ENCODE measurements at regions not wholly inside any gene's neighbourhood (a gene's known extent, or its start where the extent isn't known, plus 50 kb on each side); places are given as distances from the start of the nearest gene placed in this dataset.

DNA sequence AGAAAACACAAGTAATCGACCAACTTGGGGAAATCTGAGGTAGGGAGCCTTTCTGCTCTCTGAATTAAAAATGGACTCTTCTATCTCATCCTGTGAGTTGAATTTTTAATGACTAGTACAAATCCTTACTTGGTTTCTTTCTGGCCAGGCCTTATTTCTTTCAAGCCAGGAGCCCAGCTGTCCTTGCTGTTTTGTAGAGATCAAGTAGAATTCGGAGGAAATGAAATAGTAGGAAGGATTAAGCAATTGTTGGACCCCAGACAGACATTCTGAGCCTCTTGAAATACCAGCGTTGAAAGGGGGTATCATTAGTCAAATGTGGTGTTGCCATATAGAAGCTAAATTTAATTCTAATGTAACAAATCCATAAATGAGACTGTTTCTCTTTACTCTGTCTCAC, 53.7 kb upstream of the SMIM15 start:
- Histone ChIP-seq H2AFZ (ENCODE audit: low read length) (no peak overlapping the region), H3K27ac (replicated peaks; ENCODE audit: low read length) (no peak overlapping the region), H3K14ac (ENCODE audit: low read length) (no peak overlapping the region), H3K36me3 (replicated peaks in 1 of 2; ENCODE audit: control insufficient read depth in 2 of 2, insufficient read depth in 2 of 2, low read length in 2 of 2) (no peaks in the 10 kb centered on the region), H3K79me1 (ENCODE audit: low read depth, low read length) (no peaks in the 10 kb centered on the region), H2AK5ac (ENCODE audit: low read depth, low read length) (no peak overlapping the region), H3K27me3 (ENCODE audit: control insufficient read depth in 3 of 3, insufficient read depth in 3 of 3, low read depth in 1 of 3, low read length in 3 of 3) (peaks cover 0 to 17% (median 0%) of the 10 kb centered on the region in 3 experiments), H3K4ac (ENCODE audit: low read length) (no peak overlapping the region), H4K8ac (ENCODE audit: low read depth, low read length) (no peak overlapping the region), H3K4me3 (ENCODE audit: low read length in 2 of 2) (no peak overlapping the region), H3K23ac (ENCODE audit: low read depth, low read length, poor library complexity) (no peak overlapping the region), H3K18ac (ENCODE audit: low read length) (no peak overlapping the region), H2BK12ac (ENCODE audit: low read length) (no peak overlapping the region), H3K9ac (ENCODE audit: low read depth, low read length, poor library complexity) (no peak overlapping the region), H3K4me1 (ENCODE audit: control insufficient read depth in 2 of 2, insufficient read depth in 1 of 2, low read depth in 1 of 2, low read length in 2 of 2) (no peaks in the 10 kb centered on the region), H4K91ac (ENCODE audit: low read depth, low read length, poor library complexity) (no peak overlapping the region), H2BK15ac (ENCODE audit: low read length) (no peak overlapping the region), H3K4me2 (ENCODE audit: insufficient read depth, low read length, poor library complexity, severe bottlenecking) (no peak overlapping the region), H2BK120ac (ENCODE audit: low read depth, low read length) (no peak overlapping the region), H3K9me3 (replicated peaks in 1 of 2; ENCODE audit: control insufficient read depth in 2 of 2, insufficient read depth in 1 of 2, low read depth in 1 of 2, low read length in 2 of 2) (no peaks in the 10 kb centered on the region), H2BK5ac (ENCODE audit: low read length) (no peak overlapping the region)
- no peak for DNase-seq (ENCODE audit: low spot score)
- no CpG with 5 or more reads among the region's 3 CpGs for WGBS, 2 donors (ENCODE audit: extremely low coverage in 2 of 2, insufficient read length in 2 of 2, insufficient replicate concordance in 1 of 2)

DNA sequence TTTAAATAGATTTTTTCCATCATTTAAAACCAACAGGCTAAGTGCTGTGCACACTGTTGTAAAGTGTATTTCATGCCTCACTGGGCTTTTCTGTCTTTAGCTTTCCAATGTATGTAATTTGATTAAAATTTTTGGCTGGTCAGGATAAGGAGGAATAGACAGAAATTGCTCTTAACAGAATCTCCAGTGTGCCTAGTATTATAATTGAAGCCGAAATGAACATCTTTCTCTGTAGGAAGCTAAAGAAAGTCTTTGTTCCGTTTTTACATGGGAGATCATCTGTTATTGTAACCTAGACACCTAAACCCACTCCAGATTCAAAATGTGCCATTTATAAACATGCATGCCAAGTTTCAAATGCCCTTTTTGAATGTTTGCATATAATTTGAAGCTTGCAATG, 54.5 kb upstream of the SMIM15 start:
- H2BK15ac ChIP-seq (ENCODE audit: low read length), result no peak overlapping the region
- H3K79me1 ChIP-seq (ENCODE audit: low read depth, low read length), result no peaks in the 10 kb centered on the region
- H3K4me1 ChIP-seq (ENCODE audit: control insufficient read depth in 2 of 2, insufficient read depth in 1 of 2, low read depth in 1 of 2, low read length in 2 of 2), result no peaks in the 10 kb centered on the region
- H3K27me3 ChIP-seq (ENCODE audit: control insufficient read depth in 3 of 3, insufficient read depth in 3 of 3, low read depth in 1 of 3, low read length in 3 of 3), result peaks cover 0 to 12% (median 0%) of the 10 kb centered on the region in 3 experiments
- H2AK5ac ChIP-seq (ENCODE audit: low read depth, low read length), result no peak overlapping the region
- no peak overlapping the region for H2BK5ac ChIP-seq (ENCODE audit: low read length)
- H2BK12ac ChIP-seq (ENCODE audit: low read length), result no peak overlapping the region
- no peak overlapping the region for H3K18ac ChIP-seq (ENCODE audit: low read length)
- no peak overlapping the region for H4K91ac ChIP-seq (ENCODE audit: low read depth, low read length, poor library complexity)
- no peak overlapping the region for H3K23ac ChIP-seq (ENCODE audit: low read depth, low read length, poor library complexity)
- no peak overlapping the region for H2BK120ac ChIP-seq (ENCODE audit: low read depth, low read length)
- H3K14ac ChIP-seq (ENCODE audit: low read length), result no peak overlapping the region
- H3K4me3 ChIP-seq (ENCODE audit: low read length in 2 of 2), result no peak overlapping the region
- no peaks in the 10 kb centered on the region for H3K36me3 ChIP-seq (replicated peaks in 1 of 2; ENCODE audit: control insufficient read depth in 2 of 2, insufficient read depth in 2 of 2, low read length in 2 of 2)
- DNase-seq (ENCODE audit: low spot score), result no peak
- H3K4ac ChIP-seq (ENCODE audit: low read length), result no peak overlapping the region
- H4K8ac ChIP-seq (ENCODE audit: low read depth, low read length), result no peak overlapping the region
- no peak overlapping the region for H3K9ac ChIP-seq (ENCODE audit: low read depth, low read length, poor library complexity)
- no peak overlapping the region for H3K27ac ChIP-seq (replicated peaks; ENCODE audit: low read length)
- peaks cover 0 to under 1% of the 10 kb centered on the region in 2 donors for H3K9me3 ChIP-seq (replicated peaks in 1 of 2; ENCODE audit: control insufficient read depth in 2 of 2, insufficient read depth in 1 of 2, low read depth in 1 of 2, low read length in 2 of 2)
- no peak overlapping the region for H2AFZ ChIP-seq (ENCODE audit: low read length)
- H3K4me2 ChIP-seq (ENCODE audit: insufficient read depth, low read length, poor library complexity, severe bottlenecking), result no peak overlapping the region
- WGBS, 2 donors (ENCODE audit: extremely low coverage in 2 of 2, insufficient read length in 2 of 2, insufficient replicate concordance in 1 of 2), result no CpG with 5 or more reads among the region's 2 CpGs

GRCh38 chr5:61217214-61217613, 54.9 kb upstream of the SMIM15 start:
- no peak overlapping the region for H3K18ac ChIP-seq (ENCODE audit: low read length)
- no peak overlapping the region for H2AK5ac ChIP-seq (ENCODE audit: low read depth, low read length)
- no peak for DNase-seq (ENCODE audit: low spot score)
- H2AFZ ChIP-seq (ENCODE audit: low read length), result no peak overlapping the region
- H3K4me1 ChIP-seq (ENCODE audit: control insufficient read depth in 2 of 2, insufficient read depth in 1 of 2, low read depth in 1 of 2, low read length in 2 of 2), result no peaks in the 10 kb centered on the region
- H4K91ac ChIP-seq (ENCODE audit: low read depth, low read length, poor library complexity), result no peak overlapping the region
- H3K27me3 ChIP-seq (ENCODE audit: control insufficient read depth in 3 of 3, insufficient read depth in 3 of 3, low read depth in 1 of 3, low read length in 3 of 3), result peaks cover 0 to 12% (median 0%) of the 10 kb centered on the region in 3 experiments
- H3K27ac ChIP-seq (replicated peaks; ENCODE audit: low read length), result no peak overlapping the region
- no peak overlapping the region for H3K4ac ChIP-seq (ENCODE audit: low read length)
- H2BK120ac ChIP-seq (ENCODE audit: low read depth, low read length), result no peak overlapping the region
- no peak overlapping the region for H2BK5ac ChIP-seq (ENCODE audit: low read length)
- no peak overlapping the region for H2BK12ac ChIP-seq (ENCODE audit: low read length)
- no peak overlapping the region for H3K23ac ChIP-seq (ENCODE audit: low read depth, low read length, poor library complexity)
- no peak overlapping the region for H3K14ac ChIP-seq (ENCODE audit: low read length)
- H2BK15ac ChIP-seq (ENCODE audit: low read length), result no peak overlapping the region
- H3K4me2 ChIP-seq (ENCODE audit: insufficient read depth, low read length, poor library complexity, severe bottlenecking), result no peak overlapping the region
- H3K9me3 ChIP-seq (replicated peaks in 1 of 2; ENCODE audit: control insufficient read depth in 2 of 2, insufficient read depth in 1 of 2, low read depth in 1 of 2, low read length in 2 of 2), result peaks cover 0 to 4% of the 10 kb centered on the region in 2 donors
- H3K4me3 ChIP-seq (ENCODE audit: low read length in 2 of 2), result no peak overlapping the region
- H4K8ac ChIP-seq (ENCODE audit: low read depth, low read length), result no peak overlapping the region
- H3K79me1 ChIP-seq (ENCODE audit: low read depth, low read length), result no peaks in the 10 kb centered on the region
- H3K9ac ChIP-seq (ENCODE audit: low read depth, low read length, poor library complexity), result no peak overlapping the region
- H3K36me3 ChIP-seq (replicated peaks in 1 of 2; ENCODE audit: control insufficient read depth in 2 of 2, insufficient read depth in 2 of 2, low read length in 2 of 2), result no peaks in the 10 kb centered on the region
- WGBS, 2 donors (ENCODE audit: extremely low coverage in 2 of 2, insufficient read length in 2 of 2, insufficient replicate concordance in 1 of 2), result no CpG with 5 or more reads among the region's 3 CpGs

- Histone ChIP-seq H3K4me2 (ENCODE audit: insufficient read depth, low read length, poor library complexity, severe bottlenecking) (no peak overlapping the region), H2AFZ (ENCODE audit: low read length) (no peak overlapping the region), H3K23ac (ENCODE audit: low read depth, low read length, poor library complexity) (no peak overlapping the region), H3K14ac (ENCODE audit: low read length) (no peak overlapping the region), H3K18ac (ENCODE audit: low read length) (no peak overlapping the region), H3K27me3 (ENCODE audit: control insufficient read depth in 3 of 3, insufficient read depth in 3 of 3, low read depth in 1 of 3, low read length in 3 of 3) (no peaks in the 10 kb centered on the region), H2AK5ac (ENCODE audit: low read depth, low read length) (no peak overlapping the region), H3K4me1 (ENCODE audit: control insufficient read depth in 2 of 2, insufficient read depth in 1 of 2, low read depth in 1 of 2, low read length in 2 of 2) (peaks cover 0 to 2% of the 10 kb centered on the region in 2 donors), H3K4me3 (ENCODE audit: low read length in 2 of 2) (no peak overlapping the region), H4K91ac (ENCODE audit: low read depth, low read length, poor library complexity) (no peak overlapping the region), H3K9ac (ENCODE audit: low read depth, low read length, poor library complexity) (no peak overlapping the region), H3K79me1 (ENCODE audit: low read depth, low read length) (no peaks in the 10 kb centered on the region), H3K4ac (ENCODE audit: low read length) (no peak overlapping the region), H2BK5ac (ENCODE audit: low read length) (no peak overlapping the region), H3K27ac (replicated peaks; ENCODE audit: low read length) (no peak overlapping the region), H3K9me3 (replicated peaks in 1 of 2; ENCODE audit: control insufficient read depth in 2 of 2, insufficient read depth in 1 of 2, low read depth in 1 of 2, low read length in 2 of 2) (peaks cover 0 to 2% of the 10 kb centered on the region in 2 donors), H3K36me3 (replicated peaks in 1 of 2; ENCODE audit: control insufficient read depth in 2 of 2, insufficient read depth in 2 of 2, low read length in 2 of 2) (no peaks in the 10 kb centered on the region), H4K8ac (ENCODE audit: low read depth, low read length) (no peak overlapping the region), H2BK12ac (ENCODE audit: low read length) (no peak overlapping the region), H2BK15ac (ENCODE audit: low read length) (no peak overlapping the region), H2BK120ac (ENCODE audit: low read depth, low read length) (no peak overlapping the region)
- no peak for DNase-seq (ENCODE audit: low spot score)
- WGBS, 2 donors (ENCODE audit: extremely low coverage in 2 of 2, insufficient read length in 2 of 2, insufficient replicate concordance in 1 of 2), result no CpG with 5 or more reads among the region's 6 CpGs
These were observed 66.0 kb upstream of the SMIM15 start for GRCh38 chr5:61228229-61228628.

All from neuronal stem cell (in vitro differentiated cells).